Activated CD8-positive, alpha-beta memory T cell treated with anti-CD3 and anti-CD28 coated beads, Interleukin-2, amount 10 ng/mL, durations not matched to agents 7 days and 5 days (primary cell): ENCODE measurements at regions not wholly inside any gene's neighbourhood (a gene's known extent, or its start where the extent isn't known, plus 50 kb on each side); places are given as distances from the start of the nearest gene placed in this dataset.
"Not testable (repeated sequence)": the region's sequence is repeated elsewhere in the genome, so short reads cannot be mapped to it uniquely, and the experiment has no call there.

Experiments used
- ATAC-seq: fragments of 150-1000 bp; cut with Tn5 transposase; one replicate; pipeline ENCODE4 v1.10.0; 2021; ENCODE audit warnings: moderate library complexity
- CTCF ChIA-PET: fragments of 350-600 bp; sonication (Branson Sonifier 250); formaldehyde crosslinking; loops from one replicate; lab custom pipeline; 2021; ENCODE audit warnings: antibody characterized with exemption; lab: Charles Lee
- DNase-seq: peaks from one replicate; pipeline ENCODE4 v3.0.0-alpha.2; 2020
- H3K27ac Mint-ChIP-seq: one replicate; pipeline ENCODE4 v1.8.0; 2021; ENCODE audit warnings: mild to moderate bottlenecking, mixed read lengths
- H3K27me3 Mint-ChIP-seq: one replicate; pipeline ENCODE4 v1.8.0; 2021; ENCODE audit warnings: mixed read lengths
- H3K36me3 Mint-ChIP-seq: one replicate; pipeline ENCODE4 v1.8.0; 2021; ENCODE audit warnings: mild to moderate bottlenecking, mixed read lengths
- H3K4me1 Mint-ChIP-seq: one replicate; pipeline ENCODE4 v1.8.0; 2021; ENCODE audit warnings: mixed read lengths
- H3K4me3 Mint-ChIP-seq: one replicate; pipeline ENCODE4 v1.8.0; 2021; ENCODE audit warnings: mild to moderate bottlenecking, moderate library complexity, mixed read lengths
- H3K9me3 Mint-ChIP-seq: one replicate; pipeline ENCODE4 v1.8.0; 2022; ENCODE audit warnings: low read depth, mixed read lengths

DNA sequence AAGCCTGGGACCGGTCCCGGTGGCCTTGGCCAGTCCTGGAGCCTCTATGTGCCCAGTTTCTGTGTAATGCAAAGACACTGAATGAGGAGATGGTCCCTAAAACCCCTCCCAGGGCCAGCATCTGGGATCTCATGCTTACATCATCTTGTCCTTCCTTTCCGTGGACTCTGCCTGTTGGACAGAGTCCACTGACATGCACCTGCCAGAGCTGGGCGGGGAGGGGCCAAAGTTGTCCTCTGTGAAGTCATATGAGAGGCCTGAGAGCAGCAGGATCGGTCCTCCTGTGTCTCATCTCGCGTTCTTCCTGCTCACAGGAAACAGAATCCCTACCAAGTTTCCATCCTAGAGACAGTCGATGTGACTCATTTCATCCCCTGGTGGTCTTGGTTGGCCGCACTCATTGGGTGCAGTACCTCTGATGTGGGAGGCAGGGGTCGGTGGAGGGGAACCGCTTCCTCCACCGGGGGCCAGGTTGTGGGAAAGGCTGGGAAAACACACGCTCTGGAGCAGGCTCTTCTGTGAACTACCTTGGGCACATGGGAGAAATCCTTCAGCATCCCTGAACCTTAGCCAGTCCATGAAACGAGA lies 389.6 kb upstream of the PODXL start:
- ATAC-seq, result no peak
- no peak for DNase-seq
- Mint-ChIP-seq H3K4me1 (no peaks in the 10 kb centered on the region), H3K36me3 (no peaks in the 10 kb centered on the region), H3K9me3 (no peaks in the 10 kb centered on the region), H3K27ac (no peak overlapping the region), H3K4me3 (no peak overlapping the region), H3K27me3 (peaks cover 11% of the 10 kb centered on the region)
- CTCF ChIA-PET, result interaction anchor here (1.0 to 1.3 kb wide), 6 partner anchors 9 to 635 kb away, joined by 3 to 10 read pairs (median 5); no protein-coding TSS in a partner anchor

DNA sequence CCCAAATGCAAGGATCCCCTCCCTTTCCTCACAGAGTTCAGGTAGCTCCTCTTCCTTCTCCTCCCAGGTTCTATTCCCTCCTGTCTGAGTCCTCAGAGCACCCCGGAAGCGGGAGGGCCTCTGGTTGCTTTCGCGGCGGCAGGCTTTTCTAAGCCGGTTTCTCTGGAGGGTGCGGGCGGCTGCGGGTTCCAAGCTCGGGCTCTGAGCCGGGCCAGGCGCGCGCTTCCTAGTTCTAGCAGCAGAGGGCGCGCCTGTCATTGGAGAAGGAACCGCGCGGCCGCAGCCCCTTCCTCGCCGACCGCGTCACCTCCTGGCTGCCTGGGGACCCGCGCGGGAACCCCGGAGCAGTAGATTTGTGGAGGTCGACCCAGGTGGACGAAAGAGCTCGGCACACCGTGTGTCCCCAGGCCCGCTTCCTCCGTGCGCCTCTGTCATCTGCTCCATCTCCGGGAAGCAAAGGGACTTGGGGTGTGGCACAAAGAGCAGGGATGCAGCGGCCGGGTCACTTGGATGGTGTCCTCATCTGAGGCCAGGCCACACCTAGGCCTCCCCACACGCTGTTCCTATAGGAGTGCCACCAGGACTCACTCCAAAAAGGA lies 389.0 kb upstream of the PODXL start:
- peak; percentile 70 for ATAC-seq
- peak; percentile 44 for DNase-seq
- Mint-ChIP-seq H3K27me3 (peaks cover 11% of the 10 kb centered on the region), H3K9me3 (no peaks in the 10 kb centered on the region), H3K36me3 (no peaks in the 10 kb centered on the region), H3K4me3 (no peak overlapping the region), H3K27ac (no peak overlapping the region), H3K4me1 (no peaks in the 10 kb centered on the region)
- CTCF ChIA-PET, result interaction anchor here (0.6 to 1.3 kb wide), 11 partner anchors 9 to 635 kb away, joined by 3 to 10 read pairs (median 3); no protein-coding TSS in a partner anchor

DNA sequence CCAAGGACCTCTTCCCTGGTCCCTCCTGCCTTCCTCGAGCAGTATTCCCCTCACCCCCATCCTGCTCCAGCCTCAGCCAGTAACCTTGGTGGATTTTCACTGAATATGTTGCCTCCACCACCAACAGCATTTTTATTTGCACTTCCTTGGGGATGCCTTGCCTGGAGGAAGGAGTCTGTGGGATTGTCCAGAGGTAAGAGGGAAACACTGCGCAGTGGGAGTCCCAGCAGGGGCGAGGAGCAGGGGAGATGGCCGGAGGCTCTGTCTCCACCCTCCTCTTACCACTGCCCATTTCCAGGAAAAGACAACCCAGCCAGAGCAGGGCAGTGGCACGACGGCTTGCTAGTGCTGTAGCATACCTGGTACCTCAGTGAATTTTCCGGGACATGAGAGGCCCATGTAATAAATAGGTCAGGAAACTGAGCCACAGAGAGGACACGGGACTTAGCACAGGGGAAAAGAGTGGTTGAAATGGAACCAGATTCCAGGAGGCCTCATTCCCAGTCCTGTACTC lies 388.2 kb upstream of the PODXL start:
- Mint-ChIP-seq H3K4me3 (no peak overlapping the region), H3K36me3 (no peaks in the 10 kb centered on the region), H3K4me1 (no peaks in the 10 kb centered on the region), H3K9me3 (no peaks in the 10 kb centered on the region), H3K27me3 (peaks cover 11% of the 10 kb centered on the region), H3K27ac (no peak overlapping the region)
- ATAC-seq (no peak), DNase-seq (no peak)
- CTCF ChIA-PET, result interaction anchor here (0.6 to 1.4 kb wide), 12 partner anchors 9 to 636 kb away, joined by 3 to 10 read pairs (median 4); no protein-coding TSS in a partner anchor

DNA sequence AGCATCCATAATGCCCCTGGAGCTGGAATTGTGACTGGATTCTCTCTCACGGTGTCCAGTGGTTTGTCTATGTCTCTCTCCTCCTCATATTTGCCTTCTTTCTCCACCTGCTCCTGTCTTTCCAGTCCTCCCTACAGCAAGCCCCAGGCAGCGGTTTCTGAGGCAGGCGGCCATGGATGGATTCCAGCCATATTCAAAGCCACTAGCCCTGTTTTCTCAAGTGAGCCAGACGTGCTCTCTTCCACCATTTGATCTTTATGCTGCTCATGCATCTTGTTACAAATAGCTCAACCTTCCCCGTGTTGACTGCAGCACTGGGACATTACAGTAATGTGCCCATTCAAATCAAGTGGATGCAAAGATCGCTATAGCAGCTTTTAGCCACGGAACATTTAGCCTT lies 387.2 kb upstream of the PODXL start:
- CTCF ChIA-PET, result interaction anchor here (1.4 kb wide), 1 partner anchor 84 kb away, joined by 4 read pairs; no protein-coding TSS in a partner anchor

DNA sequence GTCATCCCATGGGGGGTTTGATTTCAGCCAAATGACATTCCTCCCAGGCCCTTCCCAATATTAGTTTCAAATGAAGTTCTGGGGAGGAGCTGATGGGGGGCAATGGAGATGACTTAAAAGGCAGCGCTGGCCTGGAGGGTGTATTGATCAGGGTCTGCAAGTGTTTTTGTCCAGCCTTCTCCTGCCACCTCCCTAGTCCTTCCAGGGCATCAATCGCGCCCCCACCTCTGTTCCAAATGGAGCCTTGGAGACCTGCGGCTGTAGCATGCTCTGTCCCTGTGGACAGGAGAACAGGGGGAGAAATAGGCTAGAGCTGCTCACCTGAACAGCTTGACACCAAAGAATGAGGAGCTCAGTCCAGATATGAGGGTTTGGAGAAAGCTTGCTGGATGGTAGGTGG lies 386.8 kb upstream of the PODXL start:
- Mint-ChIP-seq H3K27me3 (peaks cover 11% of the 10 kb centered on the region), H3K9me3 (no peaks in the 10 kb centered on the region), H3K4me1 (no peaks in the 10 kb centered on the region), H3K4me3 (no peak overlapping the region), H3K27ac (no peak overlapping the region), H3K36me3 (no peaks in the 10 kb centered on the region)
- ATAC-seq, result no peak
- CTCF ChIA-PET, result interaction anchor here (1.4 kb wide), 1 partner anchor 84 kb away, joined by 4 read pairs; no protein-coding TSS in a partner anchor
- DNase-seq, result no peak

More for the DNA sequence above, 387.2 kb upstream of the PODXL start:
- H3K4me3 Mint-ChIP-seq, result no peak overlapping the region
- ATAC-seq (no peak), DNase-seq (no peak)
- no peaks in the 10 kb centered on the region for H3K9me3 Mint-ChIP-seq
- H3K27ac Mint-ChIP-seq, result no peak overlapping the region
- H3K4me1 Mint-ChIP-seq, result no peaks in the 10 kb centered on the region
- H3K27me3 Mint-ChIP-seq, result peaks cover 11% of the 10 kb centered on the region
- no peaks in the 10 kb centered on the region for H3K36me3 Mint-ChIP-seq

DNA sequence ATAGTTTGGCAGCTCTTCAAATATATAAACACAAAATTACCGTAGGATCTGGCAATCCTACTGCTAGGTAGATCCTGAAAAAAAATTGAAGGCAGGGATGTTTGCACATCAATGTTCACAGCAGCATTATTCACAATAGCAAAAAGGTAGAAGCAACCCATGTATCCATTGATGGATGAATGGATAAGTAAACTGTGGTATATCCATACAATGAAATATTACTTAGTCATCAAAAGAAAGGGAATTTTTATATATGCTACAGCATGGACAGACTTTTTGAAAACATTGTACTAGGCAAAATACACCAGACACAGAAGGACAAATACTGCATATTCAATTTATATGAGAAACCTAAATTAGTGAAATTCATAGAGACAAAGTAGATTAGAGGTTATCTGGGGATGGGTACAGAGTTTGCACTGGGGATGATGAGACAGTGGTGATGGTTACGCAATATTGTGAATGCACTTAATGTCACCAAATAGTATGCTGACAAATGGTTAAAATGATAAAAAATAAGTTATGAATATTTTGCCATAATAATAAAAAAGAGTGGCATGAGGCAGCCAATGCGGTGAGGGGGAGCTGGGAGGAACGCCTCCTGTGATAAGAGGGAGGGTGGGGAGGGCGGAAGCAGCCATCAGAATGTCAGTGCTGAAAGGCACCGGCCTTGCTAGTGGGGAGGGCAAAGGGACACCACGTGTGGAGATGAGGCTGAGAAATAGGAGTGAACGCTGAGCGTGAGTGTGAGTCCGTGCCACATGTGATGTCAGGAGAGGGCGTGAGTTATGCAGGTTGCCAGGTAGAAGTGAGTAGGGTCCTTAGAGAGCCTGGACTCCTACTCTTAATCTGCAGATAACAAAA lies 386.1 kb upstream of the PODXL start:
- CTCF ChIA-PET, result no interaction called here
- Mint-ChIP-seq H3K27ac (no peak overlapping the region), H3K4me3 (no peak overlapping the region), H3K9me3 (no peaks in the 10 kb centered on the region), H3K27me3 (peaks cover 11% of the 10 kb centered on the region), H3K36me3 (no peaks in the 10 kb centered on the region), H3K4me1 (no peaks in the 10 kb centered on the region)
- DNase-seq (no peak), ATAC-seq (no peak)

DNA sequence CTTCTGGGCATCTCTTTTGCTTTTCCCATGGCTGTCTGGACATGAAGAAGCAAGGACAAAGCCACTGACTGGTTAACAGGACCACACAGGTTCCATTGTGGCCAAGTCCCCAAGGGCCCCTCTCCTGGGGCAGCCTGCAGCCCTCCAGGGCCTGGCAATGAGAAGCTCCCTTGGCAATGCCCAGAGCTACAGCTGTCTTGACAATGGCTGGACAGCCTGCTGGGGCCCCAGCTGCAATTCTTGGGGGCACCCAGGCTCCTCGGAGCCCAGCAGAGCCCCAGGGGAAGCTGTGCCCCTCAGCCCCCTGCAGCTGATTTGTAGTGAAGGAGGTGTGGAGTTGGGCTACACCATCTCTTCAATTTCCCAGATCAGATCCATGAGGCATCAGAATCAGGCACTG lies 384.9 kb upstream of the PODXL start:
- DNase-seq (no peak), ATAC-seq (no peak)
- Mint-ChIP-seq H3K9me3 (no peaks in the 10 kb centered on the region), H3K27ac (no peak overlapping the region), H3K4me1 (no peaks in the 10 kb centered on the region), H3K36me3 (no peaks in the 10 kb centered on the region), H3K4me3 (no peak overlapping the region), H3K27me3 (peaks cover 10% of the 10 kb centered on the region)
- CTCF ChIA-PET, result no interaction called here

DNA sequence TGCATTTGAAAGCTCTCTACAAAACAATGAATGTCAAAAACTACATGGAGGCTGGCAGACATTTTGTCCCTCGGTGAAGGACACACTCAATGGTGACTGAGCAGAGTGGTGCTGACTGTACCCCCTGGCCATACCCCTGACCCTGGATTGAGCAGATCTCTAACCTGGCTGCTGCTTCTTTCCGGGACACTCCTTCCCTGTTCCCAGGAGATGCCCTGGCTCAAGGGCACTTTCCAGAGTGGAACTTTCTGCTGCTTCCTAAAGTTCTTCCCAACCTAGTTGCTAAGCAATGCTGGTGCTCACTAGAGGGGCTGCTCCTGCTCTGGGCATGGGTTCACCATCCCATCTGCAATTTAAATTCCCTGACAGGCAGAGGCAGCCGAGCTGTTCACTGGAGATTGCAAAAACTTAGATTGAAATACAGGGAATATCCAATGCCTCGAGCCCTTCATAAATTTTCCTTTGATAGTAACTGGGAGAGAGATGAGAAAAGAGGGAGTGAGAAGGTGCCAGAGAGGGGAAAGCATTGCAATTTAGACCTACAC lies 384.3 kb upstream of the PODXL start:
- ATAC-seq, result no peak
- Mint-ChIP-seq H3K27me3 (peaks cover 6% of the 10 kb centered on the region), H3K4me1 (no peaks in the 10 kb centered on the region), H3K36me3 (no peaks in the 10 kb centered on the region), H3K27ac (no peak overlapping the region), H3K9me3 (no peaks in the 10 kb centered on the region), H3K4me3 (no peak overlapping the region)
- no peak for DNase-seq
- CTCF ChIA-PET, result no interaction called here

DNA sequence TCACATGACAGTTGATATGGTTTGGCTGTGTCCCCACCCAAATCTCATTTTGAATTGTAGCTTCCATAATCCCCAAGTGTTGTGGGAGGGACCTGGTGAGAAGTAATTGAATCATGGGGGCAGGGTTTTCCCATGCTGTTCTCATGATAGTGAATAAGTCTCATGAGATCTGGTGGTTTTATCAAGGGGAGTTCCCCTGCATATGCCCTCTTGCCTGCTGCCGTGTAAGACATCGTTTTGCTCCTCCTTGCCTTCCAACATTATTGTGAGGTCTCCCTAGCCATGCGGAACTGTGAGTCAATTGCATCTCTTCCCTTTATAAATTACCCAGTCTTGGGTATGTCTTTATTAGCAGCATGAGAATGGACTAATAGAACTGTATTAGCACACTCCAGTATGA lies 382.4 kb upstream of the PODXL start:
- not testable (repeated sequence) for H3K27ac Mint-ChIP-seq

DNA sequence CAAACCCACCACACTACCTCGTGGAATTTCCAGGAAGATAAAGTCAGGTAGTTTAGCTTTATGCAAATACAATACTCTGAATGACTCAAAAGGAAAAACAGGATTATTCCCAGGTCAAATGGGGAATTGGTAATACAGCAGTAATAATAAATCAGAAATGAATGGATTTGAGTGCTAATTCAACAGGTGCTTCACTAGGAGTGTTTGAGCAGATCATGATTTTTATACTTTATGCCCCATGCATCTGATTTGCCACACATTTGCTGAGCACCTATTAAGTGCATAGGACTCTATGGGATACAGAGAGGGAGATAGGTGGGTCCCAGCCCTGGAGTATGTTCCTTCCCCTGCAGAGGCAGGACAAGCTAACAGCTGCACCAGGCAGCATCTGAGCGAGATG lies 381.4 kb upstream of the PODXL start:
- Mint-ChIP-seq H3K4me3 (no peak overlapping the region), H3K27ac (no peak overlapping the region), H3K27me3 (no peaks in the 10 kb centered on the region), H3K36me3 (no peaks in the 10 kb centered on the region), H3K9me3 (no peaks in the 10 kb centered on the region), H3K4me1 (no peaks in the 10 kb centered on the region)
- CTCF ChIA-PET, result no interaction called here
- ATAC-seq (no peak), DNase-seq (no peak)

More for the DNA sequence above, 382.4 kb upstream of the PODXL start:
- H3K27me3 Mint-ChIP-seq, H3K36me3 Mint-ChIP-seq, CTCF ChIA-PET, ATAC-seq, H3K9me3 Mint-ChIP-seq, H3K4me3 Mint-ChIP-seq, H3K4me1 Mint-ChIP-seq, DNase-seq: not testable (repeated sequence)

DNA sequence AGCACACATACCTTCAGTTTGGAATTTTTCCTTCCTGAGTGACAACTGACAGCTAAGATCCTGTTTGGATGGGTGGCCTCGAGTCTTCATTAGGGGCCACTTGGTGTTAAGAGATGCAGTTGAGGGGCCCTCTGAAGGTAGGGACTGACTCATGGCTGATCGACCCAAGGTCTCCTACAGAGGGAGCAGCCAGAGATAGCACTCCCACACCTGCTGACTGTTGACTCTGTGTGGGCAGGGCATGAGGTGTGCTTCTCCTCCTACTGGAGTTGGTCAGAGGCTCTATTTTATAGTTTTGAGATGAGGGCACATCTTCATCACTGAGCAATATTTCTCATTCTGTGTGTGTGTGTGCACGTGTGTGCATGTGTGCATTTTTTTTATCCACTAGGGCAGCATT lies 378.8 kb upstream of the PODXL start:
- DNase-seq (no peak), ATAC-seq (no peak)
- H3K36me3 Mint-ChIP-seq, result no peaks in the 10 kb centered on the region
- H3K27me3 Mint-ChIP-seq, result no peaks in the 10 kb centered on the region
- H3K27ac Mint-ChIP-seq, result no peak overlapping the region
- no peak overlapping the region for H3K4me3 Mint-ChIP-seq
- CTCF ChIA-PET, result no interaction called here
- no peaks in the 10 kb centered on the region for H3K9me3 Mint-ChIP-seq
- no peaks in the 10 kb centered on the region for H3K4me1 Mint-ChIP-seq

DNA sequence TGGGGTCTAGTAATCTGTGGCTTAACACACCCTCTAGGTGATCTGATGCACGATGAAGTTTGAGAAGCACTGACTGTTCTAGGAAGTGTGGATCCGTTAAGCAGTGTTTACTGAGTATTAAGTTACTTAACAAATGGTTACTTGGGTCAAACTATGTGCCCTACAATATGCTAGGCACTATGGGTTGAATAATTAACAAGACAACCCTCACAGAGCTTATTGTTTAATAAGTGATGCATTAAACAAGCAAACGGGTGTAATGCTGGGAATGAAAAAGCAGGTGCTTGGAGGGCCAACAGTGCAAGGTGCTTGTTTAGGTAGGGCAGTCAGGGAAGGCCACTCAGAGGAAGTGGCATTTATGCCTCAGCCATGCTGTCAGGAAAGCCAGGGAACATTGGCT lies 378.0 kb upstream of the PODXL start:
- peak; percentile 22 for DNase-seq
- Mint-ChIP-seq H3K36me3 (no peaks in the 10 kb centered on the region), H3K4me1 (no peaks in the 10 kb centered on the region), H3K9me3 (no peaks in the 10 kb centered on the region), H3K4me3 (no peak overlapping the region), H3K27ac (no peak overlapping the region), H3K27me3 (no peaks in the 10 kb centered on the region)
- CTCF ChIA-PET, result no interaction called here
- ATAC-seq, result no peak

DNA sequence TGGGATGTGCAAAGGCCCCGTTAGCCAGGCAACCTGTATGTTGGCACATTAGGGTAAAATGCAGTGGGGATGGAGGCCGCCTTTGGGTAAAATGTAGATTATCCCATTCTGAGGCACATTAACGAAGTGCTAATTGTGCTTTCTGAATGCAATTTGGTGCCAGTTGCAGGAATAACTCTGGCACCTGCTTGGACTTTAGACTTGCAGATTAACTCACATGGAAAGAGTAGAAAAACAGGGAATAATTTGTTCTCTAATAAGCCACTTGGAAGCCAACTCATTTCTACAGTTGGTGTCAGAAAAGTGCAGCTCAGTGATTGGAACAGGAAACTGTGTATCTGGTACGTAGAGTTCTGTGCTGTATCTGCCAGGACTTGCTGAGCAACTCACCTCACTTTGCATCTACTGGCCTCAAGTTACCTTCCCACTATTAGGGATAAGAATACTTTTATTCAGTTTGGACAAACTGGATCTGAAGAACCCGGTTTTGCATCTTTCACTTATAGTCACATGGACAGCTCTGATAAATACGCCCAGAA lies 377.4 kb upstream of the PODXL start:
- Mint-ChIP-seq H3K36me3 (no peaks in the 10 kb centered on the region), H3K27me3 (no peaks in the 10 kb centered on the region), H3K9me3 (no peaks in the 10 kb centered on the region), H3K4me3 (no peak overlapping the region), H3K4me1 (no peaks in the 10 kb centered on the region), H3K27ac (no peak overlapping the region)
- CTCF ChIA-PET, result no interaction called here
- DNase-seq, result no peak
- ATAC-seq, result no peak
